Prostate gland (tissue), 2 donors: ENCODE measurements at regions not wholly inside any gene's neighbourhood (a gene's known extent, or its start where the extent isn't known, plus 50 kb on each side); places are given as distances from the start of the nearest gene placed in this dataset.

Source experiments
- DNase-seq: peaks from one replicate; pipeline ENCODE4 v3.0.0-alpha.2; 2019; ENCODE audit warnings: low spot score
- H3K27ac ChIP-seq, 2 donors: fragments of 200-600 bp; sonication (generic); 2 replicates each; pipeline ENCODE4 v1.5.1; 2017 to 2019
- H3K27me3 ChIP-seq: fragments of 200-600 bp; sonication (generic); replicated peaks from 2 replicates; pipeline ENCODE4 v1.5.1; 2019; ENCODE audit not compliant: insufficient read depth
- H3K36me3 ChIP-seq, 2 donors: fragments of 200-600 bp; sonication (generic); 1 replicate in 1 of 2; 2 replicates in 1 of 2; pipeline versions ENCODE4 v1.5.1 to v1.8.1; 2017 to 2019
- H3K4me1 ChIP-seq: fragments of 200-600 bp; sonication (generic); replicated peaks from 2 replicates; pipeline ENCODE4 v1.5.1; 2019
- H3K4me3 ChIP-seq, 2 donors: fragments of 200-600 bp; sonication (generic); 2 replicates each; pipeline ENCODE4 v1.5.1; 2017 to 2019
- H3K9me3 ChIP-seq: fragments of 200-600 bp; sonication (generic); 2 replicates; pipeline ENCODE4 v1.5.1; 2017
- POLR2A ChIP-seq: fragments of 450-650 bp; IDR thresholded peaks from one replicate; pipeline ENCODE4 v1.6.1; 2016; ENCODE audit warnings: antibody characterized with exemption, mild to moderate bottlenecking
- POLR2AphosphoS5 ChIP-seq: sonication (generic); formaldehyde crosslinking; IDR thresholded peaks from one replicate; pipeline ENCODE4 v1.6.1; 2017; ENCODE audit warnings: antibody characterized with exemption
- WGBS: methylation state at CpG from one replicate; pipeline ENCODE4 v1.1.5; 2018; 5-methylcytosine and 5-hydroxymethylcytosine counted together
- intact Hi-C: fragments of 100-400 bp; cut with DNase I; formaldehyde crosslinking; loops from one replicate; pipeline ENCODE4 v1.14.2; 2022
- TF ChIP-seq, protein P1 (sequence below), 4 experiments: fragments of 200-600 bp in 2 of 4; fragments of 450-650 bp in 2 of 4; sonication (generic) in 2 of 4; IDR thresholded peaks; 1 replicate in 3 of 4; 2 replicates in 1 of 4; pipeline ENCODE4 v1.5.1; 2016 to 2019; ENCODE audit warnings: antibody characterized with exemption in 4 of 4, mild to moderate bottlenecking in 2 of 4, moderate library complexity in 2 of 4

DNA sequence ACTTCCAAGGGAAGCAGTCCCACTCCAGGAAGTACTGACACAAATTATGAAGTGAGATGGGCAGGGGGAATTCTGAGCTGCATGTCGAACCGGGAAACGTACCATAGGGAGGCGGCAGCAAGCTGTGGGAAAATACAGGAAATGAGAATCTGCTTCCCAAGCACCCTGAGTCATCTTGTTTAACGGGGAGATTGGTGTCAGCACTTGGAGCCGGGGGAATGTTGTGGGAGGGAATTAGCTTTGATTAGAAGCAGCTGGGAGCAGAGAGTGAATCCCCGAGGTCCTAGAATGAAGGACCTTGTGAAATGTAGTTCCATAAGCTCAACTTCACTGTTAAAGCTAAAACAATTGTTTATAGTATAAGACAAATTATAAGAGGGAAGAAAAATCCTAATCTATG, 141.4 kb upstream of the PRKCQ start:
- 22% methylated on average over 7 of the region's 7 CpGs for WGBS
- DNase-seq: no peak

DNA sequence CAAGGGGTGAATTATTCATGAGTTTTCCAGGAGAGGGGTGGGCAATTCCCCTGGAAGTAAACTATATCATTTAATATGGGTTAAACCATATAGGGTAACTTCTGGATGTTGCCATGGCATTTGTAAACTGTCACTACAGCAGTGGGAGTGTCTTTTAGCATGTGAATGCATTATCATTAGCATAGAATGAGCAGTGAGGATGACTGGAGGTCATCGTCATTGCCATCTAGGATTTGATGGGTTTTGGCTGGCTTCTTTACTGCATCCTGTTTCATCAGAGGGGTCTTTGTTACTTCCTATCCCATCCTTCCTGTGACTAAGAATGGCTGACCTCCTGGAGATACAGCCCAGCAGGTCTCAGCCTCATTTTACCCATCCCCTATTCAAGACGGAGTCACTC, 139.5 kb upstream of the PRKCQ start:
- Histone ChIP-seq H3K36me3 (no peaks in the 10 kb centered on the region), H3K4me3 (no peak overlapping the region), H3K27ac (no peak overlapping the region), H3K27me3 (no peaks in the 10 kb centered on the region), H3K9me3 (no peaks in the 10 kb centered on the region), H3K4me1 (no peaks in the 10 kb centered on the region)
- 94% methylated on average over 2 of the region's 2 CpGs for WGBS
- TF ChIP-seq POLR2A: no peak
- TF ChIP-seq, protein P1, sequence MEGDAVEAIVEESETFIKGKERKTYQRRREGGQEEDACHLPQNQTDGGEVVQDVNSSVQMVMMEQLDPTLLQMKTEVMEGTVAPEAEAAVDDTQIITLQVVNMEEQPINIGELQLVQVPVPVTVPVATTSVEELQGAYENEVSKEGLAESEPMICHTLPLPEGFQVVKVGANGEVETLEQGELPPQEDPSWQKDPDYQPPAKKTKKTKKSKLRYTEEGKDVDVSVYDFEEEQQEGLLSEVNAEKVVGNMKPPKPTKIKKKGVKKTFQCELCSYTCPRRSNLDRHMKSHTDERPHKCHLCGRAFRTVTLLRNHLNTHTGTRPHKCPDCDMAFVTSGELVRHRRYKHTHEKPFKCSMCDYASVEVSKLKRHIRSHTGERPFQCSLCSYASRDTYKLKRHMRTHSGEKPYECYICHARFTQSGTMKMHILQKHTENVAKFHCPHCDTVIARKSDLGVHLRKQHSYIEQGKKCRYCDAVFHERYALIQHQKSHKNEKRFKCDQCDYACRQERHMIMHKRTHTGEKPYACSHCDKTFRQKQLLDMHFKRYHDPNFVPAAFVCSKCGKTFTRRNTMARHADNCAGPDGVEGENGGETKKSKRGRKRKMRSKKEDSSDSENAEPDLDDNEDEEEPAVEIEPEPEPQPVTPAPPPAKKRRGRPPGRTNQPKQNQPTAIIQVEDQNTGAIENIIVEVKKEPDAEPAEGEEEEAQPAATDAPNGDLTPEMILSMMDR (IDR thresholded peaks at IDR 0.05): no peak
- no peak for TF ChIP-seq POLR2AphosphoS5
- intact Hi-C loops: no loop called here
- no peak for DNase-seq

More for the DNA sequence above, 141.4 kb upstream of the PRKCQ start:
- Histone ChIP-seq H3K36me3 (no peaks in the 10 kb centered on the region), H3K4me1 (no peaks in the 10 kb centered on the region), H3K27ac (no peak overlapping the region), H3K27me3 (no peaks in the 10 kb centered on the region), H3K9me3 (no peaks in the 10 kb centered on the region), H3K4me3 (no peak overlapping the region)
- no peak for TF ChIP-seq POLR2A
- TF ChIP-seq, protein P1 (IDR thresholded peaks at IDR 0.05): no peak
- TF ChIP-seq POLR2AphosphoS5: no peak
- intact Hi-C loops: no loop called here

GRCh38 chr10:6718550-6718949, 138.5 kb upstream of the PRKCQ start:
- H3K36me3 ChIP-seq: no peaks in the 10 kb centered on the region
- no peak for DNase-seq
- H3K27me3 ChIP-seq: no peaks in the 10 kb centered on the region
- intact Hi-C loops: no loop called here
- H3K27ac ChIP-seq: no peak overlapping the region
- no peak for TF ChIP-seq POLR2A
- TF ChIP-seq POLR2AphosphoS5: no peak
- TF ChIP-seq, protein P1 (IDR thresholded peaks at IDR 0.05): no peak
- H3K4me1 ChIP-seq: no peaks in the 10 kb centered on the region
- H3K4me3 ChIP-seq: no peak overlapping the region
- no peaks in the 10 kb centered on the region for H3K9me3 ChIP-seq

GRCh38 chr10:6716516-6716915, 136.4 kb upstream of the PRKCQ start:
- 14% methylated on average over 1 of the region's 1 CpG for WGBS
- H3K27ac ChIP-seq: no peak overlapping the region
- no peak overlapping the region for H3K4me3 ChIP-seq
- DNase-seq: no peak
- H3K9me3 ChIP-seq: no peaks in the 10 kb centered on the region
- intact Hi-C loops: no loop called here
- no peak for TF ChIP-seq POLR2AphosphoS5
- TF ChIP-seq, protein P1 (IDR thresholded peaks at IDR 0.05): no peak
- TF ChIP-seq POLR2A: no peak
- H3K27me3 ChIP-seq: no peaks in the 10 kb centered on the region
- H3K4me1 ChIP-seq: no peaks in the 10 kb centered on the region
- no peaks in the 10 kb centered on the region for H3K36me3 ChIP-seq

- no peak overlapping the region for H3K27ac ChIP-seq
These were observed 133.6 kb upstream of the PRKCQ start for GRCh38 chr10:6713716-6714115.

More at GRCh38 chr10:6713716-6714115, 133.6 kb upstream of the PRKCQ start:
- no peak for DNase-seq
- WGBS: 38% methylated on average over 7 of the region's 7 CpGs
- H3K36me3 ChIP-seq: no peaks in the 10 kb centered on the region
- H3K9me3 ChIP-seq: no peaks in the 10 kb centered on the region
- no peak overlapping the region for H3K4me3 ChIP-seq
- intact Hi-C loops: no loop called here
- no peaks in the 10 kb centered on the region for H3K4me1 ChIP-seq
- no peak for TF ChIP-seq POLR2A
- TF ChIP-seq, protein P1 (IDR thresholded peaks at IDR 0.05): no peak
- TF ChIP-seq POLR2AphosphoS5: no peak
- H3K27me3 ChIP-seq: no peaks in the 10 kb centered on the region
